Neural cell (in vitro differentiated cells): ENCODE measurements at regions not wholly inside any gene's neighbourhood (a gene's known extent, or its start where the extent isn't known, plus 50 kb on each side); places are given as distances from the start of the nearest gene placed in this dataset.

ENCODE experiments used
- H2AFZ ChIP-seq: fragments of 200-600, 300-800 bp; sonication (generic), shearing (Covaris generic); 2 replicates; pipeline ENCODE4 v1.6.0; 2014; ENCODE audit warnings: low read depth, mild to moderate bottlenecking, antibody characterized with exemption, low read length, moderate library complexity
- H3F3A ChIP-seq: fragments of 200-600 bp; shearing (Covaris generic); 2 replicates; pipeline ENCODE4 v1.6.1; 2016; ENCODE audit warnings: mild to moderate bottlenecking, moderate library complexity, mixed read lengths, antibody characterized with exemption, low read length; ENCODE audit not compliant: insufficient read depth, poor library complexity, severe bottlenecking
- H3K27ac ChIP-seq: fragments of 200-600, 300-800 bp; sonication (generic), shearing (Covaris generic); 2 replicates; pipeline ENCODE4 v1.5.1; 2014; ENCODE audit warnings: mild to moderate bottlenecking, low read length, moderate library complexity
- H3K27me3 ChIP-seq: fragments of 300-800, 200-600 bp; sonication (generic), shearing (Covaris generic); 2 replicates; pipeline ENCODE4 v1.6.0; 2014; ENCODE audit warnings: mild to moderate bottlenecking, low read depth, low read length, moderate library complexity; ENCODE audit not compliant: insufficient read depth
- H3K36me3 ChIP-seq: fragments of 300-800, 200-600 bp; sonication (generic), shearing (Covaris generic); 2 replicates; pipeline ENCODE4 v1.5.1; 2014; ENCODE audit warnings: mild to moderate bottlenecking, antibody characterized with exemption, low read length, moderate library complexity; ENCODE audit not compliant: insufficient read depth
- H3K4me2 ChIP-seq: fragments of 300-800, 200-600 bp; sonication (generic), shearing (Covaris generic); 2 replicates; pipeline ENCODE4 v1.6.0; 2014; ENCODE audit warnings: mild to moderate bottlenecking, low read length
- H3K4me3 ChIP-seq: fragments of 300-800, 200-600 bp; sonication (generic), shearing (Covaris generic); 2 replicates; pipeline ENCODE4 v1.5.1; 2014; ENCODE audit warnings: mild to moderate bottlenecking, low read length, moderate library complexity
- H3K79me2 ChIP-seq: fragments of 200-600 bp; shearing (Covaris generic); replicated peaks from 2 replicates; pipeline ENCODE4 v1.6.0; 2014; ENCODE audit warnings: mild to moderate bottlenecking, low read length, moderate library complexity; ENCODE audit not compliant: insufficient read depth
- H3K9ac ChIP-seq: fragments of 300-800, 200-600 bp; sonication (generic), shearing (Covaris generic); 2 replicates; pipeline ENCODE4 v1.6.1; 2016; ENCODE audit warnings: mild to moderate bottlenecking, low read length, mixed read lengths
- H3K9me2 ChIP-seq: fragments of 200-600 bp; shearing (Covaris generic); 2 replicates; pipeline ENCODE4 v1.6.1; 2016; ENCODE audit warnings: mild to moderate bottlenecking, low read length, mixed read lengths; ENCODE audit not compliant: insufficient read depth
- H3K9me3 ChIP-seq: fragments of 200-600, 300-800 bp; sonication (generic), shearing (Covaris generic); 2 replicates; pipeline ENCODE4 v1.6.1; 2016; ENCODE audit warnings: mild to moderate bottlenecking, mixed run types, low read length, moderate library complexity, mixed read lengths
- H4K20me1 ChIP-seq: fragments of 200-600 bp; shearing (Covaris generic); 2 replicates; pipeline ENCODE4 v1.6.1; 2016; ENCODE audit warnings: mild to moderate bottlenecking, mixed run types; ENCODE audit not compliant: insufficient read depth
- EP300 ChIP-seq: fragments of 450-650 bp; conservative IDR thresholded peaks from 2 replicates; pipeline ENCODE4 v1.6.1; 2014; ENCODE audit warnings: antibody characterized with exemption, mild to moderate bottlenecking, moderate library complexity; ENCODE audit not compliant: poor library complexity, severe bottlenecking
- EZH2 ChIP-seq: fragments of 200-600, 300-800 bp; shearing (Covaris generic), sonication (generic); IDR thresholded peaks from 2 replicates; pipeline ENCODE4 v1.6.1; 2014; ENCODE audit warnings: antibody characterized with exemption, low read length, borderline replicate concordance, mild to moderate bottlenecking; ENCODE audit not compliant: insufficient read depth, poor library complexity, severe bottlenecking
- MXI1 ChIP-seq: fragments of 450-650 bp; conservative IDR thresholded peaks from 2 replicates; pipeline ENCODE4 v1.6.1; 2014; ENCODE audit warnings: antibody characterized with exemption, mild to moderate bottlenecking; ENCODE audit not compliant: poor library complexity, severe bottlenecking
- POLR2AphosphoS5 ChIP-seq: IDR thresholded peaks from 2 replicates; pipeline ENCODE4 v1.6.1; 2012
- RAD21 ChIP-seq: fragments of 450-650 bp; conservative IDR thresholded peaks from 2 replicates; pipeline ENCODE4 v1.6.1; 2014; ENCODE audit warnings: antibody characterized with exemption, mild to moderate bottlenecking, moderate library complexity
- REST ChIP-seq: IDR thresholded peaks from 2 replicates; pipeline ENCODE4 v1.6.1; 2012; ENCODE audit warnings: borderline replicate concordance
- SMC3 ChIP-seq: fragments of 450-650 bp; conservative IDR thresholded peaks from 2 replicates; pipeline ENCODE4 v1.6.1; 2014; ENCODE audit warnings: antibody characterized with exemption, mild to moderate bottlenecking, moderate library complexity; ENCODE audit not compliant: poor library complexity
- TAF1 ChIP-seq: IDR thresholded peaks from 2 replicates; pipeline ENCODE4 v1.6.1; 2012; ENCODE audit warnings: low read depth
- TF ChIP-seq, protein P1 (sequence below): fragments of 450-650 bp; IDR thresholded peaks from 2 replicates; pipeline ENCODE4 v1.5.1; 2014; ENCODE audit warnings: antibody characterized with exemption, mild to moderate bottlenecking, moderate library complexity; ENCODE audit not compliant: poor library complexity, severe bottlenecking

DNA sequence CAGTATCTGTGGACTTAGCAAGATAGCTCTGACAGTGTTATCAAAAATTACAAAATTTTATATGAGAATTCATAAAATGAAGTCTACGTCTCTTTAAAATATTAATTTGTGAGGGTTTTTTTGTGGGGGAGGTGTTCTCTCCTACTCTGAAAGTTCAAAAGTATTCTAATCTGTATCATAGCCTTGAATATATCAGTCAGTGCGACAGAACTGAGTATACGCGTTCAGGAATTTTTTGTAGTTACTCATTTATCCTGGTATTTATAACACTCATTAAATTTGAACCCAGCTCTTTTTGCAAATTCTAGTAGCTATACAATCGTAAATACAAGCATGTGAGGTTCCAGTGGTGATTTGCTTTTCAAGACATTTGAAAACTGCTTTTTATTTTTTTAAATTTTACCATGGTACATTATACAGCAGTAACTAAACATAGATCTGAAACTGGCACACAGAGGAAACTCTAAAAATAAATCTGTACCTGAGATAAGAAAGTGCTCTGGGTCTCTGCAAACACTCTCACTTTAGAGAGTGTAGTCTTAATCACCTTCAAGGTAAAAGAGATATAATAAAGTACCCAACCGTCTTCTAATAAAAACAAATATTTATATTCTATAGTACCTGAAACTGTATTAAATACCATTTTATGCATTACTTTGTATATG, 178.4 kb upstream of the ADAMTS5 start:
- Histone ChIP-seq H3F3A (no peaks in the 10 kb centered on the region), H3K27me3 (no peaks in the 10 kb centered on the region), H3K9me2 (no peaks in the 10 kb centered on the region), H3K4me3 (no peak overlapping the region), H3K36me3 (no peaks in the 10 kb centered on the region), H3K4me2 (no peak overlapping the region), H4K20me1 (no peaks in the 10 kb centered on the region), H3K79me2 (no peaks in the 10 kb centered on the region), H3K9me3 (no peaks in the 10 kb centered on the region), H3K9ac (no peak overlapping the region), H3K27ac (no peak overlapping the region), H2AFZ (no peak overlapping the region)
- TF ChIP-seq RAD21 = no peak
- TF ChIP-seq POLR2AphosphoS5 = no peak
- TF ChIP-seq MXI1 = no peak

DNA sequence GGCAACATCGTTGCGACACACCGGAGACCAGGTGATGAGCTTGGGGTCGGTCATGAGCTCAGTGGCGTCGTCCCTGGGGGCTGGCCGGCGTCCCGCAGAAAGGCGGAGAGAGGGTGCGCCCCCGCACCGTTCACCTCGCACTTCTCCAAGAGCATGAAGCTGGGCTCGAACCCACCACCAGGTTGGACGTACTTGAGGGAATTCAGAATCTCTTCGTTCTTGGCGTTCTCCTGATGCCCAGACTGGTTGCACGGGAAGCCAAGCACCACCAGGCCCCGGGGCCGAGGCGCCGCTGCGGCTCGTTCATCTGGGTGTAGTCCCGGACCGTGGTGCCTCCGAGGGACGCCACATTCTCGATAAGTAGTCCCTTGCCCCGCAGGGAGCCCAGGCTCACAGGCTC, 176.6 kb upstream of the ADAMTS5 start:
- Histone ChIP-seq H3K36me3 (no peaks in the 10 kb centered on the region), H3K9ac (no peak overlapping the region), H3K9me2 (no peaks in the 10 kb centered on the region), H3K27ac (no peak overlapping the region), H3K4me3 (no peak overlapping the region), H3K79me2 (no peaks in the 10 kb centered on the region), H4K20me1 (no peaks in the 10 kb centered on the region), H3K27me3 (no peaks in the 10 kb centered on the region), H3K9me3 (no peaks in the 10 kb centered on the region), H3K4me2 (no peak overlapping the region), H3F3A (no peaks in the 10 kb centered on the region), H2AFZ (no peak overlapping the region)
- no peak for TF ChIP-seq EP300
- no peak for TF ChIP-seq TAF1
- TF ChIP-seq, protein P1, sequence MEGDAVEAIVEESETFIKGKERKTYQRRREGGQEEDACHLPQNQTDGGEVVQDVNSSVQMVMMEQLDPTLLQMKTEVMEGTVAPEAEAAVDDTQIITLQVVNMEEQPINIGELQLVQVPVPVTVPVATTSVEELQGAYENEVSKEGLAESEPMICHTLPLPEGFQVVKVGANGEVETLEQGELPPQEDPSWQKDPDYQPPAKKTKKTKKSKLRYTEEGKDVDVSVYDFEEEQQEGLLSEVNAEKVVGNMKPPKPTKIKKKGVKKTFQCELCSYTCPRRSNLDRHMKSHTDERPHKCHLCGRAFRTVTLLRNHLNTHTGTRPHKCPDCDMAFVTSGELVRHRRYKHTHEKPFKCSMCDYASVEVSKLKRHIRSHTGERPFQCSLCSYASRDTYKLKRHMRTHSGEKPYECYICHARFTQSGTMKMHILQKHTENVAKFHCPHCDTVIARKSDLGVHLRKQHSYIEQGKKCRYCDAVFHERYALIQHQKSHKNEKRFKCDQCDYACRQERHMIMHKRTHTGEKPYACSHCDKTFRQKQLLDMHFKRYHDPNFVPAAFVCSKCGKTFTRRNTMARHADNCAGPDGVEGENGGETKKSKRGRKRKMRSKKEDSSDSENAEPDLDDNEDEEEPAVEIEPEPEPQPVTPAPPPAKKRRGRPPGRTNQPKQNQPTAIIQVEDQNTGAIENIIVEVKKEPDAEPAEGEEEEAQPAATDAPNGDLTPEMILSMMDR = no peak
- TF ChIP-seq REST = no peak
- TF ChIP-seq MXI1 = no peak
- no peak for TF ChIP-seq EZH2
- TF ChIP-seq RAD21 = no peak
- TF ChIP-seq SMC3 = no peak
- TF ChIP-seq POLR2AphosphoS5 = no peak

GRCh38 chr21:27139526-27139925, 172.6 kb upstream of the ADAMTS5 start:
- Histone ChIP-seq H3K27ac (no peak overlapping the region), H3K79me2 (no peaks in the 10 kb centered on the region), H2AFZ (no peak overlapping the region)

More at GRCh38 chr21:27139526-27139925, 172.6 kb upstream of the ADAMTS5 start:
- no peaks in the 10 kb centered on the region for H3K9me2 ChIP-seq
- no peaks in the 10 kb centered on the region for H4K20me1 ChIP-seq
- H3K4me3 ChIP-seq = no peak overlapping the region
- H3K27me3 ChIP-seq = no peaks in the 10 kb centered on the region
- no peaks in the 10 kb centered on the region for H3F3A ChIP-seq
- TF ChIP-seq POLR2AphosphoS5 (no peak), EZH2 (no peak), RAD21 (no peak), TAF1 (no peak), SMC3 (no peak), MXI1 (no peak), REST (no peak), EP300 (no peak)
- TF ChIP-seq, protein P1 = no peak
- H3K9ac ChIP-seq = no peak overlapping the region
- H3K9me3 ChIP-seq = no peaks in the 10 kb centered on the region
- no peaks in the 10 kb centered on the region for H3K36me3 ChIP-seq
- H3K4me2 ChIP-seq = no peak overlapping the region
